Neuronal stem cell (in vitro differentiated cells): ENCODE measurements at regions not wholly inside any gene's neighbourhood (a gene's known extent, or its start where the extent isn't known, plus 50 kb on each side); places are given as distances from the start of the nearest gene placed in this dataset.

ENCODE experiments used
- DNase-seq: peaks from one replicate; pipeline ENCODE4 v3.0.0-alpha.2; 2013; ENCODE audit warnings: low spot score
- H2AFZ ChIP-seq: one replicate; pipeline ENCODE4 v1.6.1; 2013; ENCODE audit warnings: mild to moderate bottlenecking, low read length, inconsistent platforms
- H2AK5ac ChIP-seq: 2 replicates; pipeline ENCODE4 v1.6.1; 2013; ENCODE audit warnings: low read depth, mild to moderate bottlenecking, inconsistent platforms, low read length, moderate library complexity, mixed read lengths
- H2BK120ac ChIP-seq: 2 replicates; pipeline ENCODE4 v1.6.1; 2013; ENCODE audit warnings: low read depth, mild to moderate bottlenecking, inconsistent platforms, low read length, moderate library complexity, mixed read lengths
- H2BK12ac ChIP-seq: one replicate; pipeline ENCODE4 v1.6.1; 2013; ENCODE audit warnings: low read length, inconsistent platforms
- H2BK15ac ChIP-seq: 2 replicates; pipeline ENCODE4 v1.6.1; 2013; ENCODE audit warnings: mild to moderate bottlenecking, low read length, inconsistent platforms, mixed read lengths
- H2BK5ac ChIP-seq: one replicate; pipeline ENCODE4 v1.6.1; 2013; ENCODE audit warnings: inconsistent platforms, mild to moderate bottlenecking, low read length, moderate library complexity
- H3K14ac ChIP-seq: one replicate; pipeline ENCODE4 v1.6.1; 2013; ENCODE audit warnings: low read length, inconsistent platforms
- H3K18ac ChIP-seq: 2 replicates; pipeline ENCODE4 v1.6.1; 2013; ENCODE audit warnings: low read length, inconsistent platforms
- H3K23ac ChIP-seq: 2 replicates; pipeline ENCODE4 v1.6.1; 2013; ENCODE audit warnings: low read depth, mild to moderate bottlenecking, mixed read lengths, low read length, inconsistent platforms; ENCODE audit not compliant: poor library complexity
- H3K27ac ChIP-seq: replicated peaks from 3 replicates; pipeline ENCODE4 v1.5.1; 2013; ENCODE audit warnings: low read length, inconsistent platforms
- H3K27me3 ChIP-seq, 3 experiments: 2 replicates each; pipeline ENCODE4 v1.6.1; 2013; ENCODE audit warnings: low read length in 3 of 3, mild to moderate bottlenecking in 2 of 3, inconsistent platforms in 1 of 3, low read depth in 1 of 3, mixed read lengths in 1 of 3, moderate library complexity in 1 of 3; ENCODE audit not compliant: control insufficient read depth in 3 of 3, insufficient read depth in 3 of 3
- H3K36me3 ChIP-seq, 2 donors: replicated peaks in 1 of 2; 2 replicates each; pipeline ENCODE4 v1.6.1; 2013; ENCODE audit warnings: low read length in 2 of 2; ENCODE audit not compliant: control insufficient read depth in 2 of 2, insufficient read depth in 2 of 2
- H3K4ac ChIP-seq: 2 replicates; pipeline ENCODE4 v1.6.1; 2013; ENCODE audit warnings: inconsistent platforms, mild to moderate bottlenecking, low read length, moderate library complexity
- H3K4me1 ChIP-seq, 2 donors: 1 replicate in 1 of 2; 2 replicates in 1 of 2; pipeline ENCODE4 v1.6.1; 2013; ENCODE audit warnings: low read length in 2 of 2, low read depth in 1 of 2; ENCODE audit not compliant: control insufficient read depth in 2 of 2, insufficient read depth in 1 of 2
- H3K4me2 ChIP-seq: one replicate; pipeline ENCODE4 v1.6.1; 2013; ENCODE audit warnings: mild to moderate bottlenecking, low read length, inconsistent platforms; ENCODE audit not compliant: insufficient read depth, poor library complexity, severe bottlenecking
- H3K4me3 ChIP-seq, 2 donors: 2 replicates each; pipeline ENCODE4 v1.5.1; 2013; ENCODE audit warnings: low read length in 2 of 2, mild to moderate bottlenecking in 2 of 2, inconsistent platforms in 1 of 2, moderate library complexity in 1 of 2
- H3K79me1 ChIP-seq: one replicate; pipeline ENCODE4 v1.6.1; 2013; ENCODE audit warnings: low read depth, mild to moderate bottlenecking, inconsistent platforms, low read length, moderate library complexity
- H3K9ac ChIP-seq: one replicate; pipeline ENCODE4 v1.6.1; 2013; ENCODE audit warnings: mild to moderate bottlenecking, low read depth, low read length, inconsistent platforms; ENCODE audit not compliant: poor library complexity
- H3K9me3 ChIP-seq, 2 donors: replicated peaks in 1 of 2; 2 replicates each; pipeline versions ENCODE3 to v1.6.1; 2013; ENCODE audit warnings: low read length in 2 of 2, mild to moderate bottlenecking in 2 of 2, inconsistent platforms in 1 of 2, low read depth in 1 of 2, mixed read lengths in 1 of 2, moderate library complexity in 1 of 2; ENCODE audit not compliant: control insufficient read depth in 2 of 2, insufficient read depth in 1 of 2
- H4K8ac ChIP-seq: one replicate; pipeline ENCODE4 v1.6.1; 2013; ENCODE audit warnings: low read depth, mild to moderate bottlenecking, inconsistent platforms, low read length, moderate library complexity
- H4K91ac ChIP-seq: one replicate; pipeline ENCODE4 v1.6.1; 2013; ENCODE audit warnings: low read length, low read depth, mild to moderate bottlenecking, inconsistent platforms; ENCODE audit not compliant: poor library complexity
- WGBS, 2 donors: extraction: QIAGEN DNeasy Blood & Tissue Kit; methylation state at CpG; one replicate each; pipeline ENCODE4 v1.1.7; 2013; ENCODE audit warnings: missing lambda C conversion rate in 2 of 2, mixed read lengths in 1 of 2; ENCODE audit not compliant: insufficient read length in 2 of 2, insufficient replicate concordance in 1 of 2; ENCODE audit errors: extremely low coverage in 2 of 2; 5-methylcytosine and 5-hydroxymethylcytosine counted together

GRCh38 chr10:3702569-3702968 is 82.4 kb downstream of the KLF6 start:
- Histone ChIP-seq H2BK5ac (no peak overlapping the region), H3K27me3 (no peaks in the 10 kb centered on the region), H3K9ac (no peak overlapping the region), H3K9me3 (no peaks in the 10 kb centered on the region), H2BK12ac (no peak overlapping the region), H3K4me3 (no peak overlapping the region), H4K91ac (no peak overlapping the region), H3K27ac (no peak overlapping the region), H3K4me1 (peaks cover 0 to 6% of the 10 kb centered on the region in 2 donors), H3K36me3 (no peaks in the 10 kb centered on the region), H3K23ac (no peak overlapping the region), H2AFZ (no peak overlapping the region), H3K79me1 (no peaks in the 10 kb centered on the region), H2BK120ac (no peak overlapping the region), H2BK15ac (no peak overlapping the region), H4K8ac (no peak overlapping the region), H2AK5ac (no peak overlapping the region), H3K14ac (no peak overlapping the region), H3K4ac (no peak overlapping the region), H3K18ac (no peak overlapping the region), H3K4me2 (no peak overlapping the region)
- DNase-seq: no peak
- no CpG with 5 or more reads among the region's 1 CpG for WGBS, 2 donors

DNA sequence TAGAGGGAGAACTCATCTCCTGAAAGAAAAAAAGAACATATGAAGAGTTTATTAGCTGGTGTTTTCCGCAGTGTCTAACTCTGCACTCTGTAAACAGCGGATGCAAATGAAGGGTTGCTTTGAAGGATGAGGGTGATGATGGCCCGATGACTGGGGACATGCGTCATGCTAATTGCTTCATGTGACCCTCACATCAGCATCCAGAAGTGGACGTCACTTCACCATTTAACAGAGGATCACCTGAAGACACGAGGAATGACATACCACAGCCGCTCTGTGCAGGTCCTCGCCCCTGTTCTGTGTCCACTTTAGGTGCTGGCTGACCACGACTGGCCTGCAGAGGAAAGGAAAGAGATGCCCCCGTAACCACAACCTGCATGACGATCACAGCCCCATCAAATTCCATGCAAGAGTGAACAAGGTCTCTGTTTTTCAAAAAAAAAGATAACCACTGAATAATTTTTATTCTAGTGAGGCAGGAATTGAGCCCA is 82.9 kb downstream of the KLF6 start:
- WGBS, 2 donors: no CpG with 5 or more reads among the region's 11 CpGs
- H3K14ac ChIP-seq: no peak overlapping the region

DNA sequence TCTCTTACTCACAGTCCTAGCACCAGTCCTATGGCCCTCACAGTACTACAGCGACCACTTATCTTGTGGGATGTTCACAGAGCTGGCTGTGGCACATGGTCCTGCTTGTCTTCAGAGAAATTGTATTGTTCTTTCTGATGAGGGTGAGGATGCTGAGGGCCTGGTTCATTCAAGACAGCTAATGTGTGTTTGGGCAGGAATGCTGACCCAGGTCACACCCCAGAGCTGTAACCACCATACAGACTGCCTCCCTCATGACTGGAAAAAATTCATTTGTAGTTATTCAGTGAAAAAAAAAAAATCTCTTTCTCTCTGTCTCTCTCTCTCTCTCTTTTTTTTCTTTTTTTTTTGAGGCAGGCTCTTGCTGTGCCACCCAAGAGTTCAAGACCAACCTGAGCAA is 83.5 kb downstream of the KLF6 start:
- H2AK5ac ChIP-seq: no peak overlapping the region
- no peak for DNase-seq

More for the DNA sequence above, 82.9 kb downstream of the KLF6 start:
- Histone ChIP-seq H3K36me3 (no peaks in the 10 kb centered on the region), H3K4me1 (peaks cover 0 to 6% of the 10 kb centered on the region in 2 donors), H2BK5ac (no peak overlapping the region), H3K79me1 (no peaks in the 10 kb centered on the region), H3K4me3 (no peak overlapping the region), H2AK5ac (peak overlapping the region; percentile 40), H2BK15ac (peak overlapping the region; percentile 5), H3K4ac (no peak overlapping the region), H3K23ac (no peak overlapping the region), H3K27ac (no peak overlapping the region), H4K8ac (no peak overlapping the region), H3K27me3 (no peaks in the 10 kb centered on the region), H3K18ac (no peak overlapping the region), H3K4me2 (no peak overlapping the region), H2BK12ac (no peak overlapping the region), H2BK120ac (no peak overlapping the region), H3K9me3 (no peaks in the 10 kb centered on the region), H3K9ac (no peak overlapping the region), H4K91ac (no peak overlapping the region), H2AFZ (no peak overlapping the region)
- no peak for DNase-seq

DNA sequence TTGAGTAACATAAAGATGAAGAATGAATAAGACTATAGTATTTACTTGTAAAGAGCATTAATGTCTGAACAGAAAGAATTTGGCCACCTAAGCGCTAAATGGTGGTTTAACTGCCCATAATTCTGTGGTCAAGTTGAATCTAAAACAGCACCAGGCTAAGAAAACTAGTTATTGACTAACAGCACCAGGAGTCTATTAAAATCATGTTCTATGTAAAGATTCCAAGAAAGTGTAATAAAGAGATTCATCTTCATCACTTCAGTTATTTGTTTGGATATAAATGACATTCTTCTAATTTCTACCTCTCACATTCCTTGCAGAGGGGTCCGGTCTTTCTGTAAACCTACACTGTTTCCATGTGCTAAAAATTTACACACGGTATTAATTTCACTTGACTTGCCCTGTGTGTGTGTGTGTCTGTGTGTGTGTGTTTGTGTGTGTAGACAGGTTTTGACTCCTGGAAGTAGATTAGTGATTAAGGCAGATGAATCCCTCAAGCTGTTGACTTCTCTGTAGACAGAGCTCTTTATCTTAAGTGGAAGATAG is 84.4 kb downstream of the KLF6 start:
- no peak overlapping the region for H3K18ac ChIP-seq
- H3K27ac ChIP-seq: no peak overlapping the region
- no CpG with 5 or more reads among the region's 3 CpGs for WGBS, 2 donors
- H2BK12ac ChIP-seq: no peak overlapping the region
- no peaks in the 10 kb centered on the region for H3K36me3 ChIP-seq
- peaks cover 0 to 6% of the 10 kb centered on the region in 2 donors for H3K4me1 ChIP-seq
- no peak overlapping the region for H4K8ac ChIP-seq
- no peak overlapping the region for H2AFZ ChIP-seq
- H2BK120ac ChIP-seq: no peak overlapping the region
- H3K23ac ChIP-seq: no peak overlapping the region
- no peak overlapping the region for H3K14ac ChIP-seq
- no peak overlapping the region for H3K4me2 ChIP-seq
- H2AK5ac ChIP-seq: no peak overlapping the region
- H2BK5ac ChIP-seq: no peak overlapping the region
- no peak overlapping the region for H3K4me3 ChIP-seq
- no peak overlapping the region for H2BK15ac ChIP-seq
- no peaks in the 10 kb centered on the region for H3K79me1 ChIP-seq
- H4K91ac ChIP-seq: no peak overlapping the region
- no peak overlapping the region for H3K4ac ChIP-seq
- DNase-seq: no peak
- no peak overlapping the region for H3K9ac ChIP-seq
- no peaks in the 10 kb centered on the region for H3K9me3 ChIP-seq
- H3K27me3 ChIP-seq: no peaks in the 10 kb centered on the region

More for the DNA sequence above, 83.5 kb downstream of the KLF6 start:
- no peak overlapping the region for H2BK12ac ChIP-seq
- H3K4ac ChIP-seq: no peak overlapping the region
- peaks cover 0 to 6% of the 10 kb centered on the region in 2 donors for H3K4me1 ChIP-seq
- H3K27ac ChIP-seq: no peak overlapping the region
- H4K91ac ChIP-seq: no peak overlapping the region
- no peaks in the 10 kb centered on the region for H3K36me3 ChIP-seq
- H3K9me3 ChIP-seq: no peaks in the 10 kb centered on the region
- no peak overlapping the region for H2BK120ac ChIP-seq
- H3K14ac ChIP-seq: no peak overlapping the region
- H3K23ac ChIP-seq: no peak overlapping the region
- no peak overlapping the region for H3K4me3 ChIP-seq
- no peak overlapping the region for H2BK15ac ChIP-seq
- no peak overlapping the region for H2BK5ac ChIP-seq
- no peaks in the 10 kb centered on the region for H3K79me1 ChIP-seq
- no peak overlapping the region for H2AFZ ChIP-seq
- no peak overlapping the region for H3K18ac ChIP-seq
- H4K8ac ChIP-seq: no peak overlapping the region
- H3K27me3 ChIP-seq: no peaks in the 10 kb centered on the region
- no peak overlapping the region for H3K4me2 ChIP-seq
- WGBS, 2 donors: no CpG with 5 or more reads among the region's 1 CpG
- H3K9ac ChIP-seq: no peak overlapping the region
